Keratinocyte (primary cell): ENCODE measurements at regions not wholly inside any gene's neighbourhood (a gene's known extent, or its start where the extent isn't known, plus 50 kb on each side); places are given as distances from the start of the nearest gene placed in this dataset.

Experiments used
- DNase-seq: peaks from one replicate; pipeline ENCODE4 v3.0.0-alpha.2; 2011; ENCODE audit warnings: low read depth, missing footprints, low spot score
- FAIRE-seq: peaks from 2 replicates; lab custom pipeline; 2011; peaks lifted over from hg19 to GRCh38; lab: Jason Lieb, UNC
- H2AFZ ChIP-seq: 2 replicates; pipeline ENCODE4 v1.6.0; 2012; ENCODE audit warnings: low read length, control low read depth, inconsistent platforms; ENCODE audit not compliant: control insufficient read depth
- H3K27ac ChIP-seq: 2 replicates; pipeline ENCODE4 v1.5.1; 2011; ENCODE audit warnings: low read length; ENCODE audit not compliant: control insufficient read depth, insufficient read depth
- H3K27me3 ChIP-seq: 3 replicates; pipeline ENCODE4 v1.6.0; 2011; ENCODE audit warnings: low read length; ENCODE audit not compliant: control insufficient read depth, insufficient read depth; ENCODE audit errors: extremely low read depth
- H3K36me3 ChIP-seq, 2 experiments: 2 replicates in 1 of 2; 3 replicates in 1 of 2; pipeline ENCODE4 v1.5.1; 2011; ENCODE audit warnings: low read length in 2 of 2, mild to moderate bottlenecking in 1 of 2; ENCODE audit not compliant: control insufficient read depth in 2 of 2, insufficient read depth in 2 of 2; ENCODE audit errors: extremely low read depth in 1 of 2
- H3K4me1 ChIP-seq: 3 replicates; pipeline ENCODE4 v1.5.1; 2011; ENCODE audit warnings: low read length; ENCODE audit not compliant: control insufficient read depth, insufficient read depth; ENCODE audit errors: extremely low read depth
- H3K4me2 ChIP-seq: 3 replicates; pipeline ENCODE4 v1.6.0; 2011; ENCODE audit warnings: low read depth, low read length; ENCODE audit not compliant: control insufficient read depth, insufficient read depth; ENCODE audit errors: extremely low read depth
- H3K4me3 ChIP-seq, 3 experiments: fragments of 200-600 bp in 1 of 3; sonication (generic) in 1 of 3; 2 replicates in 2 of 3; 3 replicates in 1 of 3; pipeline ENCODE4 v1.5.1; 2011 to 2016; ENCODE audit warnings: low read length in 3 of 3, mild to moderate bottlenecking in 3 of 3, control low read depth in 2 of 3, inconsistent platforms in 1 of 3, low read depth in 1 of 3, mixed read lengths in 1 of 3, mixed run types in 1 of 3, moderate library complexity in 1 of 3; ENCODE audit not compliant: control insufficient read depth in 2 of 3, insufficient read depth in 2 of 3; ENCODE audit errors: extremely low read depth in 1 of 3
- H3K79me2 ChIP-seq: 2 replicates; pipeline ENCODE4 v1.6.0; 2012; ENCODE audit warnings: low read length; ENCODE audit not compliant: control insufficient read depth, insufficient read depth
- H3K9ac ChIP-seq: 3 replicates; pipeline ENCODE4 v1.6.0; 2011; ENCODE audit warnings: low read length; ENCODE audit not compliant: control insufficient read depth, insufficient read depth; ENCODE audit errors: extremely low read depth
- H3K9me1 ChIP-seq: 3 replicates; pipeline ENCODE4 v1.6.0; 2011; ENCODE audit warnings: low read length; ENCODE audit not compliant: control insufficient read depth, insufficient read depth; ENCODE audit errors: extremely low read depth
- H3K9me3 ChIP-seq: 2 replicates; pipeline ENCODE4 v1.5.1; 2012; ENCODE audit warnings: low read depth, low read length; ENCODE audit not compliant: control insufficient read depth
- H4K20me1 ChIP-seq: 3 replicates; pipeline ENCODE4 v1.6.0; 2011; ENCODE audit warnings: low read length; ENCODE audit not compliant: control insufficient read depth, insufficient read depth; ENCODE audit errors: extremely low read depth
- EZH2 ChIP-seq: IDR thresholded peaks from one replicate; pipeline ENCODE4 v1.6.1; 2012; ENCODE audit warnings: inconsistent platforms, mild to moderate bottlenecking, low read length, moderate library complexity
- dilution Hi-C: fragments of 300-500 bp; cut with MboI; formaldehyde crosslinking; loops from one replicate; pipeline ENCODE4 v1.7.0; 2020; ENCODE audit warnings: low sequenced_read_pairs; ENCODE audit not compliant: extremely low pct_ligation_motif_present
- TF ChIP-seq, protein P1 (sequence below), 3 experiments: IDR thresholded peaks in 1 of 3; conservative IDR thresholded peaks in 1 of 3; optimal IDR thresholded peaks in 1 of 3; 2 replicates in 2 of 3; 3 replicates in 1 of 3; pipeline versions ENCODE3 to v1.5.1; 2011; ENCODE audit warnings: low read length in 3 of 3, mild to moderate bottlenecking in 3 of 3, moderate library complexity in 2 of 3, control low read depth in 1 of 3, inconsistent platforms in 1 of 3; ENCODE audit not compliant: insufficient read depth in 2 of 3; ENCODE audit errors: extremely low read depth in 1 of 3

DNA sequence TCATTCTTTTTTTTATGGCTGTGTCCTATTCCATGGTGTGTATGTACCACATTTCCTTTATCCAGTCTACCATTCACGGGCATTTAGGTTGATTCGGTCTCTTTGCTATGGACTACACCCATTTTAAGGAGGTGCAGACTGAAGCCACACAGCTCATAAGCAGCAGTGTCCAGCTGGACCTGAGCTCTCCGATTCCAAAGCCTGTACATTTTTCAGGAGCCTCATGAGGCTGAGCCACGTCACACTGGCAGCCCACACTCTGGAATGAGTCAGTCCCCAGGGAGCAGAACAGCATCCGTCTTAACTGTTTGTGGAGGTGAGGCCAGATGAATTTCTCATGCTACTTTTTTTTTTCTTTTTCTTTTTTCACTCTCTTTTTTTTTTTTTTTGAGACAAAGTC lies 116.1 kb downstream of the C16orf95 start:
- H3K4me2 ChIP-seq: no peak overlapping the region
- H3K27ac ChIP-seq: no peak overlapping the region
- H3K79me2 ChIP-seq: no peaks in the 10 kb centered on the region
- FAIRE-seq: no peak
- H4K20me1 ChIP-seq: no peaks in the 10 kb centered on the region
- TF ChIP-seq, protein P1, sequence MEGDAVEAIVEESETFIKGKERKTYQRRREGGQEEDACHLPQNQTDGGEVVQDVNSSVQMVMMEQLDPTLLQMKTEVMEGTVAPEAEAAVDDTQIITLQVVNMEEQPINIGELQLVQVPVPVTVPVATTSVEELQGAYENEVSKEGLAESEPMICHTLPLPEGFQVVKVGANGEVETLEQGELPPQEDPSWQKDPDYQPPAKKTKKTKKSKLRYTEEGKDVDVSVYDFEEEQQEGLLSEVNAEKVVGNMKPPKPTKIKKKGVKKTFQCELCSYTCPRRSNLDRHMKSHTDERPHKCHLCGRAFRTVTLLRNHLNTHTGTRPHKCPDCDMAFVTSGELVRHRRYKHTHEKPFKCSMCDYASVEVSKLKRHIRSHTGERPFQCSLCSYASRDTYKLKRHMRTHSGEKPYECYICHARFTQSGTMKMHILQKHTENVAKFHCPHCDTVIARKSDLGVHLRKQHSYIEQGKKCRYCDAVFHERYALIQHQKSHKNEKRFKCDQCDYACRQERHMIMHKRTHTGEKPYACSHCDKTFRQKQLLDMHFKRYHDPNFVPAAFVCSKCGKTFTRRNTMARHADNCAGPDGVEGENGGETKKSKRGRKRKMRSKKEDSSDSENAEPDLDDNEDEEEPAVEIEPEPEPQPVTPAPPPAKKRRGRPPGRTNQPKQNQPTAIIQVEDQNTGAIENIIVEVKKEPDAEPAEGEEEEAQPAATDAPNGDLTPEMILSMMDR (optimal IDR thresholded peaks at IDR 0.05 in 1 of 3, IDR thresholded peaks at IDR 0.05 in 1 of 3, conservative IDR thresholded peaks at IDR 0.05 in 1 of 3; ENCODE audit: extremely low read depth in 1 of 3, insufficient read depth in 2 of 3, low read length in 3 of 3): no peak
- TF ChIP-seq EZH2: no peak
- H3K36me3 ChIP-seq: no peaks in the 10 kb centered on the region
- dilution Hi-C loops: no loop called here
- H3K9ac ChIP-seq: no peak overlapping the region
- no peaks in the 10 kb centered on the region for H3K9me1 ChIP-seq
- DNase-seq: no peak
- H3K9me3 ChIP-seq: no peaks in the 10 kb centered on the region
- H3K4me1 ChIP-seq: peaks cover 3% of the 10 kb centered on the region
- no peak overlapping the region for H2AFZ ChIP-seq
- no peak overlapping the region for H3K4me3 ChIP-seq
- H3K27me3 ChIP-seq: no peaks in the 10 kb centered on the region

- Histone ChIP-seq H3K4me2 (no peak overlapping the region), H3K79me2 (no peaks in the 10 kb centered on the region), H2AFZ (no peak overlapping the region), H3K36me3 (no peaks in the 10 kb centered on the region), H3K4me1 (peaks cover 8% of the 10 kb centered on the region), H3K9me3 (no peaks in the 10 kb centered on the region), H3K9me1 (no peaks in the 10 kb centered on the region), H3K27me3 (no peaks in the 10 kb centered on the region), H3K9ac (no peak overlapping the region), H3K4me3 (no peak overlapping the region), H3K27ac (no peak overlapping the region), H4K20me1 (no peaks in the 10 kb centered on the region)
- no peak for FAIRE-seq
- dilution Hi-C loops: no loop called here
- no peak for DNase-seq
- TF ChIP-seq, protein P1 (optimal IDR thresholded peaks at IDR 0.05 in 1 of 3, IDR thresholded peaks at IDR 0.05 in 1 of 3, conservative IDR thresholded peaks at IDR 0.05 in 1 of 3; ENCODE audit: extremely low read depth in 1 of 3, insufficient read depth in 2 of 3, low read length in 3 of 3): no peak
- TF ChIP-seq EZH2: no peak
Observed at GRCh38 chr16:87201790-87202189, 115.4 kb downstream of the C16orf95 start.
